GM23338 (cell line): ENCODE measurements at regions not wholly inside any gene's neighbourhood (a gene's known extent, or its start where the extent isn't known, plus 50 kb on each side); places are given as distances from the start of the nearest gene placed in this dataset.

ENCODE experiments used
- ATAC-seq: fragments of 200-7000 bp; cut with Tn5 transposase; 3 replicates; pipeline ENCODE4 v1.9.1; 2020
- DNase-seq: peaks from one replicate; pipeline ENCODE4 v3.0.0-alpha.2; 2015; ENCODE audit warnings: low spot score
- H2AFZ ChIP-seq: fragments of 200-600 bp; sonication (generic); 2 replicates; pipeline ENCODE4 v1.8.0; 2016; ENCODE audit warnings: antibody characterized with exemption, mild to moderate bottlenecking, moderate library complexity
- H3F3A ChIP-seq: fragments of 200-600 bp; sonication (generic); replicated peaks from 2 replicates; pipeline ENCODE4 v1.8.0; 2017; ENCODE audit warnings: antibody characterized with exemption, mixed run types, low read depth
- H3K27ac ChIP-seq: fragments of 200-600 bp; sonication (generic); 2 replicates; pipeline ENCODE4 v1.6.1; 2016; ENCODE audit warnings: low read depth
- H3K27me3 ChIP-seq: fragments of 200-600 bp; sonication (generic); 2 replicates; pipeline ENCODE4 v1.8.0; 2016; ENCODE audit warnings: mild to moderate bottlenecking, mixed run types, moderate library complexity; ENCODE audit not compliant: insufficient read depth
- H3K36me3 ChIP-seq: fragments of 200-600 bp; sonication (generic); 2 replicates; pipeline ENCODE4 v1.8.0; 2016; ENCODE audit warnings: mild to moderate bottlenecking; ENCODE audit not compliant: insufficient read depth
- H3K4me1 ChIP-seq: fragments of 200-600 bp; sonication (generic); 2 replicates; pipeline ENCODE4 v1.8.0; 2016; ENCODE audit warnings: mild to moderate bottlenecking, moderate library complexity; ENCODE audit not compliant: insufficient read depth
- H3K4me2 ChIP-seq: fragments of 200-600 bp; sonication (generic); 2 replicates; pipeline ENCODE4 v1.7.1; 2017; ENCODE audit warnings: mixed run types
- H3K4me3 ChIP-seq: fragments of 200-600 bp; sonication (generic); 2 replicates; pipeline ENCODE4 v1.6.1; 2016; ENCODE audit warnings: mixed run types
- H3K79me2 ChIP-seq: fragments of 200-600 bp; sonication (generic); replicated peaks from 2 replicates; pipeline ENCODE4 v1.8.0; 2017; ENCODE audit warnings: mild to moderate bottlenecking; ENCODE audit not compliant: insufficient read depth
- H3K9me2 ChIP-seq: fragments of 200-600 bp; sonication (generic); 2 replicates; pipeline ENCODE4 v1.8.0; 2017; ENCODE audit not compliant: insufficient read depth
- H4K20me1 ChIP-seq: fragments of 200-600 bp; sonication (generic); replicated peaks from 2 replicates; pipeline ENCODE4 v1.8.0; 2017; ENCODE audit warnings: mild to moderate bottlenecking; ENCODE audit not compliant: insufficient read depth
- H3K27ac Mint-ChIP-seq: 2 replicates; pipeline ENCODE4 v1.8.0; 2020; ENCODE audit warnings: inconsistent platforms, mild to moderate bottlenecking, moderate library complexity, mixed read lengths
- H3K27me3 Mint-ChIP-seq: 3 replicates; pipeline ENCODE4 v1.8.0; 2022; ENCODE audit warnings: low read depth, mild to moderate bottlenecking, moderate library complexity, mixed read lengths, inconsistent platforms; ENCODE audit not compliant: insufficient read depth, poor library complexity
- H3K36me3 Mint-ChIP-seq: 3 replicates; pipeline ENCODE4 v1.8.0; 2021; ENCODE audit warnings: low read depth, mild to moderate bottlenecking, inconsistent platforms, moderate library complexity, mixed read lengths
- H3K4me1 Mint-ChIP-seq: 3 replicates; pipeline ENCODE4 v1.8.0; 2020; ENCODE audit warnings: mild to moderate bottlenecking, inconsistent platforms, mixed read lengths
- H3K4me3 Mint-ChIP-seq: 3 replicates; pipeline ENCODE4 v1.8.0; 2021; ENCODE audit warnings: moderate library complexity, mild to moderate bottlenecking, inconsistent platforms, mixed read lengths
- H3K9me3 Mint-ChIP-seq: 3 replicates; pipeline ENCODE4 v1.8.0; 2020; ENCODE audit warnings: moderate library complexity, mild to moderate bottlenecking, inconsistent platforms, mixed read lengths
- EZH2phosphoT487 ChIP-seq: fragments of 200-600 bp; sonication (generic); IDR thresholded peaks from one replicate; pipeline ENCODE4 v1.8.1; 2018; ENCODE audit warnings: antibody characterized with exemption; ENCODE audit not compliant: unreplicated experiment
- ZNF462 ChIP-seq: fragments of 250-450 bp; sonication (Bioruptor Pico); IDR thresholded peaks from 2 replicates; pipeline ENCODE4 v1.5.0; 2020; ENCODE audit warnings: mild to moderate bottlenecking, moderate library complexity

GRCh38 chr14:26363689-26364088, 234.1 kb downstream of the NOVA1 start (continued):
- TF ChIP-seq ZNF462 (CRISPR knock-in tag), result no peak

- H2AFZ ChIP-seq, result no peak overlapping the region
- H3K4me2 ChIP-seq, result no peak overlapping the region
- no peaks in the 10 kb centered on the region for H3F3A ChIP-seq
- Mint-ChIP-seq H3K36me3 (no peaks in the 10 kb centered on the region), H3K4me1 (0 out of 3 replicates have a peak, but pooled peaks cover 4% of the 10 kb centered on the region), H3K27me3 (no peaks in the 10 kb centered on the region), H3K4me3 (no peak overlapping the region), H3K9me3 (no peaks in the 10 kb centered on the region), H3K27ac (no peak overlapping the region)
- H3K79me2 ChIP-seq, result no peaks in the 10 kb centered on the region
- no peaks in the 10 kb centered on the region for H3K9me2 ChIP-seq
- H3K4me3 ChIP-seq, result no peak overlapping the region
- H3K36me3 ChIP-seq, result no peaks in the 10 kb centered on the region
- ATAC-seq (no peak), DNase-seq (no peak)
- no peaks in the 10 kb centered on the region for H4K20me1 ChIP-seq
- TF ChIP-seq EZH2phosphoT487, result no peak
- no peaks in the 10 kb centered on the region for H3K4me1 ChIP-seq
- no peak overlapping the region for H3K27ac ChIP-seq
- no peaks in the 10 kb centered on the region for H3K27me3 ChIP-seq
Observed at GRCh38 chr14:26344596-26344995, 253.2 kb downstream of the NOVA1 start.

GRCh38 chr14:26339381-26339780, 258.5 kb downstream of the NOVA1 start:
- H3K4me1 ChIP-seq, result no peaks in the 10 kb centered on the region
- ATAC-seq (no peak), DNase-seq (no peak)
- Mint-ChIP-seq H3K4me1 (0 out of 3 replicates have a peak, but pooled peaks cover 4% of the 10 kb centered on the region), H3K27me3 (no peaks in the 10 kb centered on the region), H3K36me3 (no peaks in the 10 kb centered on the region), H3K9me3 (no peaks in the 10 kb centered on the region), H3K27ac (no peak overlapping the region), H3K4me3 (no peak overlapping the region)
- no peaks in the 10 kb centered on the region for H3K36me3 ChIP-seq
- H2AFZ ChIP-seq, result no peak overlapping the region
- no peak overlapping the region for H3K4me3 ChIP-seq
- no peaks in the 10 kb centered on the region for H4K20me1 ChIP-seq
- no peak overlapping the region for H3K4me2 ChIP-seq
- H3K79me2 ChIP-seq, result no peaks in the 10 kb centered on the region
- H3K9me2 ChIP-seq, result peaks cover 4% of the 10 kb centered on the region; the same call in 1 of the 2 replicates
- H3F3A ChIP-seq, result no peaks in the 10 kb centered on the region
- no peak overlapping the region for H3K27ac ChIP-seq
- H3K27me3 ChIP-seq, result no peaks in the 10 kb centered on the region
- no peak for TF ChIP-seq ZNF462 (CRISPR knock-in tag)
